Neural progenitor cell (in vitro differentiated cells): ENCODE measurements at regions not wholly inside any gene's neighbourhood (a gene's known extent, or its start where the extent isn't known, plus 50 kb on each side); places are given as distances from the start of the nearest gene placed in this dataset.

Experiments used
- DNase-seq: peaks from one replicate; pipeline ENCODE4 v3.0.0-alpha.2; 2016; ENCODE audit warnings: low spot score
- H2AFZ ChIP-seq: fragments of 200-600 bp; sonication (generic); replicated peaks from 2 replicates; pipeline ENCODE4 v1.6.1; 2016; ENCODE audit warnings: antibody characterized with exemption
- H3F3A ChIP-seq: fragments of 200-600 bp; sonication (generic); 2 replicates; pipeline ENCODE4 v1.6.1; 2016; ENCODE audit warnings: antibody characterized with exemption, low read depth
- H3K27ac ChIP-seq: fragments of 200-600 bp; sonication (generic); 2 replicates; pipeline ENCODE4 v1.5.1; 2016; ENCODE audit warnings: mild to moderate bottlenecking
- H3K27me3 ChIP-seq: fragments of 200-600 bp; sonication (generic); 2 replicates; pipeline ENCODE4 v1.6.1; 2016; ENCODE audit warnings: mild to moderate bottlenecking, moderate library complexity
- H3K36me3 ChIP-seq: fragments of 200-600 bp; sonication (generic); 2 replicates; pipeline ENCODE4 v1.5.1; 2016
- H3K4me1 ChIP-seq: fragments of 200-600 bp; sonication (generic); 2 replicates; pipeline ENCODE4 v1.6.1; 2016; ENCODE audit warnings: mixed run types
- H3K4me2 ChIP-seq: fragments of 200-600 bp; sonication (generic); 2 replicates; pipeline ENCODE4 v1.6.1; 2016
- H3K4me3 ChIP-seq: fragments of 200-600 bp; sonication (generic); 2 replicates; pipeline ENCODE4 v1.5.1; 2016
- H3K79me2 ChIP-seq: fragments of 200-600 bp; sonication (generic); 2 replicates; pipeline ENCODE4 v1.6.1; 2016; ENCODE audit warnings: low read depth
- H3K9ac ChIP-seq: fragments of 200-600 bp; sonication (generic); 2 replicates; pipeline ENCODE4 v1.6.1; 2016
- H3K9me3 ChIP-seq: fragments of 200-600 bp; sonication (generic); 2 replicates; pipeline ENCODE4 v1.5.1; 2016; ENCODE audit warnings: low read depth
- H4K20me1 ChIP-seq: fragments of 200-600 bp; sonication (generic); 2 replicates; pipeline ENCODE4 v1.6.1; 2016; ENCODE audit warnings: low read depth
- H3K27ac Mint-ChIP-seq: 3 replicates; pipeline ENCODE4 v1.8.0; 2021; ENCODE audit warnings: mixed read lengths
- H3K27me3 Mint-ChIP-seq: 2 replicates; pipeline ENCODE4 v1.8.0; 2022; ENCODE audit warnings: low read depth, mild to moderate bottlenecking, inconsistent platforms, moderate library complexity, mixed read lengths; ENCODE audit not compliant: insufficient read depth
- H3K36me3 Mint-ChIP-seq: 3 replicates; pipeline ENCODE4 v1.8.0; 2021; ENCODE audit warnings: mixed read lengths
- H3K4me1 Mint-ChIP-seq: 3 replicates; pipeline ENCODE4 v1.8.0; 2021; ENCODE audit warnings: mixed read lengths
- H3K4me3 Mint-ChIP-seq: 3 replicates; pipeline ENCODE4 v1.8.0; 2021; ENCODE audit warnings: mild to moderate bottlenecking, moderate library complexity, mixed read lengths
- H3K9me3 Mint-ChIP-seq: 3 replicates; pipeline ENCODE4 v1.8.0; 2020; ENCODE audit warnings: mixed read lengths
- CTCF ChIP-seq: fragments of 200-600 bp; sonication (generic); IDR thresholded peaks from 2 replicates; pipeline ENCODE4 v1.5.1; 2017; ENCODE audit warnings: antibody characterized with exemption, mild to moderate bottlenecking
- EZH2 ChIP-seq: fragments of 200-600 bp; sonication (generic); IDR thresholded peaks from 2 replicates; pipeline ENCODE4 v1.6.1; 2017; ENCODE audit warnings: antibody characterized with exemption, mild to moderate bottlenecking, moderate library complexity
- EZH2phosphoT487 ChIP-seq: fragments of 200-600 bp; sonication (generic); IDR thresholded peaks from 2 replicates; pipeline ENCODE4 v1.6.1; 2017; ENCODE audit warnings: antibody characterized with exemption

- DNase-seq, result no peak
Observed at GRCh38 chr9:69964446-69964845, 79.2 kb upstream of the MAMDC2 start.

GRCh38 chr9:69965416-69966145 lies 78.1 kb upstream of the MAMDC2 start:
- Histone ChIP-seq H3K4me1 (peaks cover 20% of the 10 kb centered on the region), H4K20me1 (no peaks in the 10 kb centered on the region), H3K4me2 (no peak overlapping the region), H3K36me3 (no peaks in the 10 kb centered on the region), H2AFZ (no peak overlapping the region), H3K9me3 (no peaks in the 10 kb centered on the region), H3K4me3 (no peak overlapping the region), H3K9ac (no peak overlapping the region), H3F3A (no peaks in the 10 kb centered on the region), H3K27ac (no peak overlapping the region), H3K79me2 (no peaks in the 10 kb centered on the region), H3K27me3 (no peaks in the 10 kb centered on the region)
- TF ChIP-seq EZH2 (no peak), CTCF (no peak), EZH2phosphoT487 (no peak)
- H3K9me3 Mint-ChIP-seq, result no peaks in the 10 kb centered on the region
- peaks cover 3% of the 10 kb centered on the region for H3K27me3 Mint-ChIP-seq
- DNase-seq, result no peak
- H3K4me1 Mint-ChIP-seq, result peaks cover 3% of the 10 kb centered on the region
- H3K27ac Mint-ChIP-seq, result no peak overlapping the region
- no peaks in the 10 kb centered on the region for H3K36me3 Mint-ChIP-seq
- H3K4me3 Mint-ChIP-seq, result no peak overlapping the region

More at GRCh38 chr9:69964446-69964845, 79.2 kb upstream of the MAMDC2 start:
- peaks cover 13% of the 10 kb centered on the region for H3K4me1 ChIP-seq
- TF ChIP-seq EZH2phosphoT487 (no peak), EZH2 (no peak), CTCF (no peak)
- Mint-ChIP-seq H3K4me3 (no peak overlapping the region), H3K4me1 (no peaks in the 10 kb centered on the region), H3K36me3 (no peaks in the 10 kb centered on the region), H3K9me3 (no peaks in the 10 kb centered on the region), H3K27ac (no peak overlapping the region), H3K27me3 (peaks cover 3% of the 10 kb centered on the region)
- no peaks in the 10 kb centered on the region for H3K79me2 ChIP-seq
- H3K9me3 ChIP-seq, result no peaks in the 10 kb centered on the region
- H4K20me1 ChIP-seq, result no peaks in the 10 kb centered on the region
- H3K36me3 ChIP-seq, result no peaks in the 10 kb centered on the region
- H3K27ac ChIP-seq, result no peak overlapping the region
- H3K9ac ChIP-seq, result no peak overlapping the region
- H2AFZ ChIP-seq, result no peak overlapping the region
- no peaks in the 10 kb centered on the region for H3F3A ChIP-seq
- no peak overlapping the region for H3K4me2 ChIP-seq
- H3K4me3 ChIP-seq, result no peak overlapping the region
- H3K27me3 ChIP-seq, result no peaks in the 10 kb centered on the region

DNA sequence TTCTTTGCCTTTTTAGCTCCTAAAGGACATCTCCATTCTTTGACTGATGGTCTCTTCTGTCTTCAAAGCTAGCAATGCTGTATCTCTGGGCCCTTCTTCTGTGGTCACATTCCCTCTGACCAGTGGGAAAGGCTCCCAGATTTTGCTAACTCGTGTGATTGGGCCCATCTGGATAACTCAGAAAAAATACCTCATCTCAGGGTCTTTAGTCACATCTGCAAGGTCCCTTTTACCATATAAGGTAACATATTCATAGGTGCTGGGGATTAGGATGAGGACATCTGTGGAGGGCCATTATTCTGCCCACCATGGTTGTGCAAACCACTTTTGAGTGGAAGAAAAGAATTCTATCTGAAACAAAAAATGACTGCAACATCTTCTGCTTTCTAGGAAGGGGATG lies 76.3 kb upstream of the MAMDC2 start:
- Histone ChIP-seq H3K4me1 (peaks cover 21% of the 10 kb centered on the region), H3K9ac (no peak overlapping the region), H3K27me3 (no peaks in the 10 kb centered on the region), H3K4me3 (no peak overlapping the region), H3F3A (no peaks in the 10 kb centered on the region), H3K9me3 (no peaks in the 10 kb centered on the region), H3K27ac (no peak overlapping the region), H3K4me2 (no peak overlapping the region), H3K79me2 (no peaks in the 10 kb centered on the region), H2AFZ (no peak overlapping the region), H3K36me3 (no peaks in the 10 kb centered on the region), H4K20me1 (no peaks in the 10 kb centered on the region)
- Mint-ChIP-seq H3K9me3 (no peaks in the 10 kb centered on the region), H3K27me3 (peaks cover 3% of the 10 kb centered on the region), H3K27ac (no peak overlapping the region), H3K36me3 (no peaks in the 10 kb centered on the region), H3K4me1 (peaks cover 3% of the 10 kb centered on the region), H3K4me3 (no peak overlapping the region)
- TF ChIP-seq EZH2phosphoT487 (no peak), CTCF (no peak), EZH2 (no peak)
- no peak for DNase-seq
